Suppressor macrophage treated with lipopolysaccharide for 4 hours (primary cell): ENCODE measurements at regions not wholly inside any gene's neighbourhood (a gene's known extent, or its start where the extent isn't known, plus 50 kb on each side); places are given as distances from the start of the nearest gene placed in this dataset.

Experiments used
- DNase-seq: peaks from one replicate; pipeline ENCODE4 v3.0.0-alpha.2; 2020

GRCh38 chr12:21993438-21993981 lies 52.3 kb upstream of the ABCC9 start:
- no peak for DNase-seq

GRCh38 chr12:21992823-21993222 lies 51.6 kb upstream of the ABCC9 start:
- peak; percentile 51 for DNase-seq

GRCh38 chr12:21991526-21991925 lies 50.3 kb upstream of the ABCC9 start:
- DNase-seq: no peak
